Right atrium auricular region (tissue), 2 donors: ENCODE measurements at regions not wholly inside any gene's neighbourhood (a gene's known extent, or its start where the extent isn't known, plus 50 kb on each side); places are given as distances from the start of the nearest gene placed in this dataset.

Experiments
- DNase-seq: peaks from one replicate; pipeline ENCODE4 v3.0.0-alpha.2; 2019; ENCODE audit warnings: low spot score
- H3K27ac ChIP-seq, 2 donors: fragments of 200-600 bp; sonication (generic); 1 replicate in 1 of 2; 2 replicates in 1 of 2; pipeline ENCODE4 v1.5.1; 2016 to 2019
- H3K27me3 ChIP-seq, 2 donors: fragments of 200-600 bp; sonication (generic); one replicate each; pipeline versions ENCODE4 v1.5.1 to v1.6.0; 2017 to 2019
- H3K36me3 ChIP-seq: fragments of 200-600 bp; sonication (generic); one replicate; pipeline ENCODE4 v1.5.1; 2016
- H3K4me1 ChIP-seq, 2 donors: fragments of 200-600 bp; sonication (generic); one replicate each; pipeline versions ENCODE4 v1.5.1 to v1.6.0; 2017 to 2019
- H3K4me3 ChIP-seq, 2 donors: fragments of 200-600 bp; sonication (generic); 1 replicate in 1 of 2; 2 replicates in 1 of 2; pipeline ENCODE4 v1.5.1; 2017 to 2019; ENCODE audit warnings: mild to moderate bottlenecking in 1 of 2, moderate library complexity in 1 of 2
- H3K9me3 ChIP-seq, 2 donors: fragments of 200-600 bp; sonication (generic); one replicate each; pipeline ENCODE4 v1.5.1; 2019
- TF ChIP-seq, protein P1 (sequence below), 2 donors: fragments of 200-600 bp; sonication (generic); IDR thresholded peaks; one replicate each; pipeline ENCODE4 v1.5.1; 2019; ENCODE audit warnings: antibody characterized with exemption in 2 of 2

GRCh38 chr16:65608455-65608854, 486.6 kb upstream of the CDH11 start:
- no peaks in the 10 kb centered on the region for H3K9me3 ChIP-seq
- DNase-seq, result no peak
- H3K27me3 ChIP-seq, result no peaks in the 10 kb centered on the region
- TF ChIP-seq, protein P1, sequence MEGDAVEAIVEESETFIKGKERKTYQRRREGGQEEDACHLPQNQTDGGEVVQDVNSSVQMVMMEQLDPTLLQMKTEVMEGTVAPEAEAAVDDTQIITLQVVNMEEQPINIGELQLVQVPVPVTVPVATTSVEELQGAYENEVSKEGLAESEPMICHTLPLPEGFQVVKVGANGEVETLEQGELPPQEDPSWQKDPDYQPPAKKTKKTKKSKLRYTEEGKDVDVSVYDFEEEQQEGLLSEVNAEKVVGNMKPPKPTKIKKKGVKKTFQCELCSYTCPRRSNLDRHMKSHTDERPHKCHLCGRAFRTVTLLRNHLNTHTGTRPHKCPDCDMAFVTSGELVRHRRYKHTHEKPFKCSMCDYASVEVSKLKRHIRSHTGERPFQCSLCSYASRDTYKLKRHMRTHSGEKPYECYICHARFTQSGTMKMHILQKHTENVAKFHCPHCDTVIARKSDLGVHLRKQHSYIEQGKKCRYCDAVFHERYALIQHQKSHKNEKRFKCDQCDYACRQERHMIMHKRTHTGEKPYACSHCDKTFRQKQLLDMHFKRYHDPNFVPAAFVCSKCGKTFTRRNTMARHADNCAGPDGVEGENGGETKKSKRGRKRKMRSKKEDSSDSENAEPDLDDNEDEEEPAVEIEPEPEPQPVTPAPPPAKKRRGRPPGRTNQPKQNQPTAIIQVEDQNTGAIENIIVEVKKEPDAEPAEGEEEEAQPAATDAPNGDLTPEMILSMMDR (IDR thresholded peaks at IDR 0.05), result no peak
- H3K27ac ChIP-seq, result no peak overlapping the region
- no peaks in the 10 kb centered on the region for H3K36me3 ChIP-seq
- H3K4me3 ChIP-seq, result no peak overlapping the region
- no peaks in the 10 kb centered on the region for H3K4me1 ChIP-seq

DNA sequence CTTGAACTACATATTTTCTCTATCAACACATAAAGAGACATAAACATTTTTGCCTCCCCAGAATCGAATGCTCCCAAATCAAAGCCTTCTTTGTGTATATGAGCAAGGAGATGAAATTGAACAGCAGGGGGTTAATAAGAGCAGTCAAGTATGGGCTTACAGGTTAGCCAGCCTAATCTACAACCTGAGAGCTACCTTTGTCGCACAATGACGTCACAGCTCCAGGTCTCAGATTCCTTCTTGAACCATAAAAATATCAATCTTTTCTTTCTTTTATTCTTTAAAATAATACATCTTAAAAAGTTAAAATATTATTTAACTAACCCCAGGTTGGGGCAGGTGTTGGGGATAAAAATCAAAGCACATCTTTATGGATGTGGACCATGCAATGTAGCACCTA, 482.9 kb upstream of the CDH11 start:
- TF ChIP-seq, protein P1 (IDR thresholded peaks at IDR 0.05), result no peak
- no peaks in the 10 kb centered on the region for H3K9me3 ChIP-seq
- H3K27me3 ChIP-seq, result no peaks in the 10 kb centered on the region
- no peak for DNase-seq
- no peak overlapping the region for H3K27ac ChIP-seq
- no peak overlapping the region for H3K4me3 ChIP-seq
- no peaks in the 10 kb centered on the region for H3K36me3 ChIP-seq
- no peaks in the 10 kb centered on the region for H3K4me1 ChIP-seq

DNA sequence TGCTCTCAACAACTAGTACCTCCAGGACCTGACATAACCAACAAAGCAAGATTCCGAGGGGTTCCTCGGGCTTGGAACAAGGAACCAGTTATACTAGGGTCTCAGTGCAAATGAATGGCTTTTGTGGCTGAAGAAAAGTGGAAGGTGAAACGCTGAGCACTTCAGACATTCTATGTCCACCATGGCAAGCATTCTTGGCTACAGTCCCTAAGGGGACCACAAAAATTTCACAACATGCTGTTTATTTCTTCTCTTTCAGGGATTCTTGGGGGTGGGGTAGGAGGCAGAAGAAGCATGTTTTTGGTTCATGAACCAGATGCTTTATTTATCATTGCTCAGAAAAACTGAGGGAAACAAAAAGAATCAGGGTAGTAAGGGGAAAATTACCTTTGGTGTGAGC, 479.9 kb upstream of the CDH11 start:
- TF ChIP-seq, protein P1 (IDR thresholded peaks at IDR 0.05), result no peak
- Histone ChIP-seq H3K4me1 (no peaks in the 10 kb centered on the region), H3K27me3 (no peaks in the 10 kb centered on the region), H3K9me3 (no peaks in the 10 kb centered on the region), H3K4me3 (no peak overlapping the region), H3K27ac (no peak overlapping the region), H3K36me3 (no peaks in the 10 kb centered on the region)
- no peak for DNase-seq

DNA sequence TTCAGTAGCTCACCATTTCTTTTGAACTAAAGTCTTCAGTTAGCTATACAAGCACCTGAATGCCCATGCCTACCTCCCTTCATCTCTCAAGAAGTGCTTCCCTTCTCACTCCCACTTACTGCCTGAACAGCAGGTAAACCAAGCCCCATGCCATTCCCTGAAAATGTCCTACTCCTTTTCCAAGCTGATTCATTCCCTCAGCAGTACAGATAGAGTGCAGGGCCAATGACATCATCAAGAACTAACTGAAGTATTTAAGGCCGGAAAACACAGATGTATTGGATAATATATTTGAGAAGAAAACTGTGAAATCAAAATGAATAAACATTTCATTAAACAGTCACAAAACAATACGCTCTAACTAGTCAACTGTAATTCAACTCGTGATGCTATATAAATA, 478.8 kb upstream of the CDH11 start:
- Histone ChIP-seq H3K27me3 (no peaks in the 10 kb centered on the region), H3K27ac (no peak overlapping the region), H3K4me1 (no peaks in the 10 kb centered on the region), H3K36me3 (no peaks in the 10 kb centered on the region), H3K9me3 (no peaks in the 10 kb centered on the region), H3K4me3 (no peak overlapping the region)
- no peak for DNase-seq
- TF ChIP-seq, protein P1 (IDR thresholded peaks at IDR 0.05), result no peak

DNA sequence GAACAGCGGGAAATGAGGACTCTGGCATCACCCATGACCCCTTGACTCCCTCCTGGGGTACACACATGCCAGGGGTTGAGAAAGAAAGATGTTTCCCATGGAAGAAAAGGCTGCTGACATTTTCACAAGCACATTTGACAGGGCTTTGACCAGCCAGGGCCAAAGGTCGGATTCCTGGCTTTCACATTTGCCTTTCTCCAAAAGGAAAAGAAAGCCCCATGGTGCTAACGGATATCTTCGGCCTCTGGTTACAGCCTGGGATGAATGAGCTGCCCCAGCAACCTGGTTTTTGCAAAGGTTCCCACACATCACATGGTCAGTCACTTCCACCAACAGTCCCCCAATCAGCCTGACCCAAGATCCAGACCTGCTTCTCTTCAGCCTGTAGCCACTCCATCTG, 478.2 kb upstream of the CDH11 start:
- no peaks in the 10 kb centered on the region for H3K4me1 ChIP-seq
- no peaks in the 10 kb centered on the region for H3K36me3 ChIP-seq
- H3K27me3 ChIP-seq, result no peaks in the 10 kb centered on the region
- DNase-seq, result no peak
- no peak overlapping the region for H3K4me3 ChIP-seq
- TF ChIP-seq, protein P1 (IDR thresholded peaks at IDR 0.05), result no peak
- no peaks in the 10 kb centered on the region for H3K9me3 ChIP-seq
- H3K27ac ChIP-seq, result no peak overlapping the region

DNA sequence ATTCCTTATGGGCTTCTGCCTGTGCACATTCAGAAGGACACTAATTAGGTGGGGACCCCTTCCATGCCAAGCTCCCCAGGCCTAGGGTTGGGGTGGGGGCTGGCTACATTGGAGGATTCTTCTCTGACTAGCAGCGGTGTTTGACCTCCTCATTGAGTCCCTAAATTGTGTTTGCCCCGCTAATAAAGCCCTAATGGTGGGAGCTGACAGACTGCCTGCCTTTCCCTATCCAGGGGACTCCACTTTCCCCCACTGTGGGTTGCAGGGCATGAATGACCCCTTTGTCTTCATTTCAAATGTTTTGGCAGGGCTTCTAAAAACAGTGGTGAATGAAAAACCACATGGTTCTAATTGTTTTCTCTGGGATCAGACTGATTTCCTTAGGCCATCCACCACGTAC, 476.8 kb upstream of the CDH11 start:
- Histone ChIP-seq H3K4me3 (no peak overlapping the region), H3K36me3 (no peaks in the 10 kb centered on the region), H3K9me3 (no peaks in the 10 kb centered on the region), H3K27ac (no peak overlapping the region), H3K4me1 (no peaks in the 10 kb centered on the region), H3K27me3 (no peaks in the 10 kb centered on the region)
- DNase-seq, result no peak
- TF ChIP-seq, protein P1 (IDR thresholded peaks at IDR 0.05), result no peak
